HG02642 (cell line): ENCODE measurements at regions not wholly inside any gene's neighbourhood (a gene's known extent, or its start where the extent isn't known, plus 50 kb on each side); places are given as distances from the start of the nearest gene placed in this dataset.

Source experiments
- ATAC-seq: cut with Tn5 transposase; IDR thresholded peaks from one replicate; pipeline ENCODE4 v1.9.1; 2021; ENCODE audit warnings: mild to moderate bottlenecking; ENCODE audit not compliant: unreplicated experiment, poor library complexity

- ATAC-seq: no peak
Observed at GRCh38 chr5:166004006-166004405, 2287.4 kb upstream of the WWC1 start.

GRCh38 chr5:166013415-166013814 is 2278.0 kb upstream of the WWC1 start:
- no peak for ATAC-seq

GRCh38 chr5:166014256-166014655 is 2277.2 kb upstream of the WWC1 start:
- ATAC-seq: no peak

- no peak for ATAC-seq
Observed at GRCh38 chr5:166018716-166019115, 2272.7 kb upstream of the WWC1 start.

- no peak for ATAC-seq
Observed at GRCh38 chr5:166022065-166022464, 2269.4 kb upstream of the WWC1 start.

GRCh38 chr5:166024970-166025369 is 2266.5 kb upstream of the WWC1 start:
- ATAC-seq: no peak

GRCh38 chr5:166027582-166027981 is 2263.9 kb upstream of the WWC1 start:
- no peak for ATAC-seq

- no peak for ATAC-seq
Observed at GRCh38 chr5:166031926-166032325, 2259.5 kb upstream of the WWC1 start.

GRCh38 chr5:166032601-166033000 is 2258.8 kb upstream of the WWC1 start:
- ATAC-seq: no peak

- ATAC-seq: no peak
Observed at GRCh38 chr5:166045961-166046360, 2245.5 kb upstream of the WWC1 start.

GRCh38 chr5:166046956-166047355 is 2244.5 kb upstream of the WWC1 start:
- no peak for ATAC-seq

GRCh38 chr5:166050531-166050930 is 2240.9 kb upstream of the WWC1 start:
- ATAC-seq: no peak

- ATAC-seq: no peak
Observed at GRCh38 chr5:166058660-166059059, 2232.8 kb upstream of the WWC1 start.

GRCh38 chr5:166062094-166062493 is 2229.4 kb upstream of the WWC1 start:
- ATAC-seq: no peak

- no peak for ATAC-seq
Observed at GRCh38 chr5:166062719-166063118, 2228.7 kb upstream of the WWC1 start.

GRCh38 chr5:166063261-166063660 is 2228.2 kb upstream of the WWC1 start:
- ATAC-seq: no peak

- no peak for ATAC-seq
Observed at GRCh38 chr5:166068547-166069335, 2222.7 kb upstream of the WWC1 start.

- ATAC-seq: no peak
Observed at GRCh38 chr5:166073901-166074581, 2217.4 kb upstream of the WWC1 start.

- ATAC-seq: no peak
Observed at GRCh38 chr5:166074582-166075481, 2216.6 kb upstream of the WWC1 start.

GRCh38 chr5:166083183-166083959 is 2208.1 kb upstream of the WWC1 start:
- no peak for ATAC-seq
